NCI-H1436 treated with DMSO at 0.1 percent for 48 hours (cell line): ENCODE measurements at regions not wholly inside any gene's neighbourhood (a gene's known extent, or its start where the extent isn't known, plus 50 kb on each side); places are given as distances from the start of the nearest gene placed in this dataset.

Experiments used
- DNase-seq: peaks from one replicate; lab custom pipeline; 2025; lab: John Stamatoyannopoulos, UW

DNA sequence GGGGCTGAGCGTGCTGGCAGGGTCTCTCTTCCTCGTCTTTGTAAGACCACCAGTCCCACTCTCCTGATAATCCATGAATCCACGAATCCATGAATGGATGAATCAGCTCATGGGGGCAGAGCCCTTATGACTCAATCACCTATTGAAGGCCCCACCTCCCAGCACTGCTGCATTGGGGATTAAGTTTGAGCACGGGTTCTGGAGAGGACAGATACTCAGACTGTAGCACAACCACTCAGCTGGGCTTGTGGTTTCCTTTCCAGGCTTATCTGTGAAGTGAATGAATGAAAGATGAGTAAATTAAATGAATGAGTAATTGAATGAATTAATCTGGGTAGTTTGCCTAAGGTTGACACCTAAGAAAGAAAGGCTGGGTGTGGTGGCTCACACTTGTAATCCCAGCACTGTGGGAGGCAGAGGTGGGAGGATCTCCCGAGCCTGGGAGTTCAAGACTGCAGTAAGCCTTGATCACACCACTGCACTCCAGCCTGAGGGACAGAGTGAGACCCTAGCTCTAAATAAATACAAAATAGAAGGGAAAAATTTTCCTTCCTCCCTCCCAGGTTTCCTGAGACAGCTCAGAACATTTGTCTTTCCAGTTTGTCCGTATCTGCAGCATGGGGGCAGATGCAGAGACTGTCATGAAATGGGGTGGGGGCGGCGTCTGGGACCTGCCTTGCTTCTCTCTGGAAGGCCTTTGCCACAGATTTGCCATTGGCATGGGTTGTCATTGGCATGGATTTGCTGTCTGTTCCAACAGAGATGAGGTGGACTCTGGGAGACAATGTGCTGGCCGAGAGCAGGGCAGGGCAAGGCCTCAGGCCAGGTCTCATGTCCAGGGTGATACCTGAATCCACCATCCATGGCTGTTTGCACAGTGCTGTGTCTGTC, 187.7 kb upstream of the C1orf174 start:
- no peak for DNase-seq

DNA sequence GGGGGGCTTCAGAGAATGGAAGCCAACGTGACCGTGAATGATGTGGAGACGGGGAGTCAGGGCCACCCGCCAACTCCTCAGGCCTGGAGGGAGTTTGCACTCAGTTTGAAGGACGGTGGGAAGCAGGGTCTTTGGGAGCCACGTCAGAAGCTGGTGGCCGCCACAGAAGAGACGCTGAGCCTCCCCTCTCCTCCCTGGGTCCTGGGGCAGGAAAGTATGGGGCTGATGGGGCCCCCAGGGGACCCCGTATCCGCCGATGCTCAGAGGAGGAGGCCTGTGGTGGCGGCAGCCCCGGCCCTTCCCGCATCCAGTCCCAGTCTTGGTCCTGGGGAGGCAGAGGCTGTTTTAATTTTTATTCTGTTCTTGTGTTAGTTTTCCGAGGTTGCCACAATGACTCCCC, 188.6 kb upstream of the C1orf174 start:
- DNase-seq = no peak

DNA sequence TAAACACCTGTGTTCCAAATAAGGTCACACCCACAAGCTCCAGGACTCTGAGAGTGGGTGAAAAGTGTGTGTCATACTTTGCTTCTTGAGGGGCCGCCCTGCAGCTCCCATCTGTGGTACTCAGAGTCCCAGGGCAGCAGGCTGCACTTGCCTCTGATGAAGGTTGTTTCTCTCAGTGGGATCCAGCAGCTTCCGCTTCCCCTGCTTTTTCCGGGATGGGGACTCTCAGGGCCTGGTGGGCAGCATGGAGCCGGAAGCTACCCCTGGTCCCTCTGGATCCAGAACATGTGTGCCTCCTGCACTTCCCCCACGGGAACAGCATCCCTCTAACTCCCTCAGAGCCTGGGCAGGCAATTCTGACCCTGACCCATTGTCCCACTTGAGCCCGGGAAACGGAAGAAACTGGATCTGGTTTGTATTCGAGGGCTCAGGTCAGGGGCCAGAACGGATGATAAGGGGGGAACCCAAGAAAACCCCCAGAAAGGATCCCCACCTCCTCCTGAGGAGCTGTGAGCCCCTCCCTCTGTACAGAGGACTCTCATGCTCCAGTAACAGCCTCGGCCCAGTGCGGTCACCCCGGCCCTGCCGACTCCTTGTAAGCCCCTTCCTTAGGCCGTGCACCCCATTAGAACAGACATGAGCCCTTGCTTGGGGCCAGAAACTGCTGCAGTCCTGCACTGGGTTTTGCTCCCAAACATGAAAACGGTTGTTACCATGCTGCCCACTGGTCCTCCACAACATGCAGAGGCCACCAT, 189.5 kb upstream of the C1orf174 start:
- no peak for DNase-seq

DNA sequence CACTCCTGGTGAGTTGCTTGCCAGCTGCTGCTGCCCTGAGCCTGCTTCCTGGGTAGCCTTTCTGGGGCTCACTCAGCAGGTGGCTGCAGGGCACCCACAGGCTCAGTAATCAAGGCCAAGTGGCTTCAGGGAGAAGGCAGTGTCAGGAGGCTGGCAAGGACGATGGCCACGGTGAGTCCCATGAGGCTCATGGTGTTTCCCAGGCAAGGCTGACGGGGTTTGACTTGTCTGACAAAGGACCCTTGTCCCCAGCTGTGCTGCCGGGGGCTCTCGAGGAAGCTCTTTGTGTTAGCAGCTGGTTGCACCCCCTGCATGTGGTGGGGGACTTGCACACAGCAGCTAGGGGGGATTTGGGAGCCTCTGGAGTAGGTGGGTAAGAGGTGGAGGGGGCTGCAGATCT, 190.5 kb upstream of the C1orf174 start:
- DNase-seq = no peak

DNA sequence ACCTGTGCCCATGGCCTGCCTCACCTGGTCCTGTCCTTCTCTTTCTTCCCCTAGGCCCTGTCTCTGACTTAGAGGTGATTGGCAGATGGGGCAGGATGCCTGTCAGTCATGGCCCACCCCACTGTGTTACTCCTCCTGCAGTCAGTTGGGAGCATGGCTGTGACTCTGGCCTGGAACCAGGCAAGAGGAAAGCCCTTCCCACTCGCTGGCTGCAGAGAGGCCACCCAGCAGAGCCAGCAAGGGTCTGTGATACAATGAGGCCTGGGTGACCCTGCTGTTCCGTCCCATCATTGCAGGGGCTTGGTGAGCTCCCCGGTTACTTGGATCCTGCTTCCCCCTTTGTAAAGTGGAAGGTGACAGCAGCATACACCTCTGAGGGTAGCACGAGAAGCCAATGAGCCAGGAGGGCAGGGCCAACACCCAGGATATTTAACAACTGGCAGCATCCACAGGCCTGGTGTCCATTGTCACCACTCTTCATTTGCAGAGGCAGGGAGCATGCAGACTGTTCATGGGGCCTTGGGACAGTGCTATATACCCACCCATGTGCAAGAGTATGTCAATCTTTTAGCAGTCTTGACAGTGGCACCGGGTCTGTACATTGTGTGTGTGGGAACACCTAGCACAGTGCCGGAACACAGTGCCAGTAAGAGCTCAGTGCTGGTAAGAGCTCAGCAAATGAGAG, 191.0 kb upstream of the C1orf174 start:
- DNase-seq = no peak

DNA sequence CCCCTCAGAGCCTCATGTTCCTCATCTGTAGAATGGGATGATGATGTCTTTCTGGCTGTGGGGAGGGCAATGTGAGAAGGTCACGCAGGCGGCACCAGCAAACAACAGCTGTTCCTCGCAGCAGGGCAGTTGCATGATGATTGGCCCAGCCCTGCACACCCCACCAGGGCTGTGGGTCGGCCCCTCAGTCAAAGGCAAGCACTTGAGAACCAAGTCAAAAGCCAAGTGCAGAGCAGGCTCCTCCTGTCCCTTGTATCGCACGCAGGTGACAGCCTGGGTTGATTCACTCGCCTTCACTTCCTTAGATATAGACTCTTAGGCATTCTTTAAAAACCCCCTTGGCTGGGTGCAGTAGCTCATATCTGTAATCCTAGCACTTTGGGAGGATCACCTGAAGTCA, 191.9 kb upstream of the C1orf174 start:
- DNase-seq = no peak

DNA sequence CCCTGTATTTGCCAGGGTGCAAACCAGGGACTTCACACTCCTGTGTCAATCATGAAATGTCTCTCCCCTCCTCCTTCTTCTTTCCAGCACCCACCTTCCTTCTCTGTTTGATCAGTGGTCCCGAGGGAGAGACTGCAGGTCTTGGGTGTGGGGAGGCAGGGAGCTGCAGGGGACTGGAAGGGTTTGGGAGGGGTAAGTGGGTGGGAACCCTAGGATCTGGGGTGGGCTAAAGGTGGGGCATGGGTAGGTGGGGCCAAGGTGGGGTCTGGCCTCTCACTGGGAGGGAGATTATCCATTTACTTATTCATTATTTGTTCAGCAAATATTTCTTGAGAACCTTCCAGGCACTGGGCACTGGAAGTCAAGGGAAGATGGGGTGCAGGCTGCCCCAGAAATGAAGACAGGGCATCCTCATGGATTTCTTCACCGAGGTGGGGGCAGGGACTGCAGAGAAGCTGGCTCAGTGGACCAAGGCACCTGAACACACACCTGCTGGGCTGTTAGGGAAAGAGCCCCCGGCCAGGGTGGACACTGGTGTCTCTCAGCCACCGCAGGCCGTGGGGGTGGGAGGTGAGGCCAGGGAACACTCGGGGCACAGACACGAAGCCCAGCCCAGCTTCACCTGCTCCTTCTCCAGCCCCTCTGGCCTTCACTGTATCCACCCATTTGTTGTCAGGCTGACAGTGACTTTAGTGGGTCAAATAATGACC, 193.9 kb upstream of the C1orf174 start:
- no peak for DNase-seq

DNA sequence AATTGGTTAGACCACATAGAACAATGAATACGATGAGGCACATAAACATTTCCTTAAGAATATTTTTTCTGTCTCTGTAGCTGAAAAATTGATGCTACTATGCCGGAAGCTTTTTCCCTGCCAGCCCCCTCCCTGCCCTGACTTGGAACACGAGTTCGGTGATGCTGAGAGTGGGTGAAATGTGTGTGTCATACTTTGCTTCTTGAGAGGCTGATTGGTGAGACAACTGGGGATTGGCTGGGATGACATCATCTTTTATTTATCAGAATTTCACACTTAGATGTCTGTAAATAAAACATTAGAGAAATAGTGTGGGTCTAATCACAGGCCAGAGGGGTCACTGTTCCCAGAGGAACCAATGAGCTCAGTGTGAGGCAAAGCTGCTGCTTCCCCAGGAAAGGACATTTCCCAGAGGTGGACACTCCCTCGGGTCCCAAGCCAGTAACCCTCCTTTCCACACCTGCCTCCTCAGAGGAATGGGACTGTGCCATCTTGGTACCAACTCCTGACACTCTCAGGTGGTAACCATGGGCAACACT, 195.4 kb upstream of the C1orf174 start:
- no peak for DNase-seq

DNA sequence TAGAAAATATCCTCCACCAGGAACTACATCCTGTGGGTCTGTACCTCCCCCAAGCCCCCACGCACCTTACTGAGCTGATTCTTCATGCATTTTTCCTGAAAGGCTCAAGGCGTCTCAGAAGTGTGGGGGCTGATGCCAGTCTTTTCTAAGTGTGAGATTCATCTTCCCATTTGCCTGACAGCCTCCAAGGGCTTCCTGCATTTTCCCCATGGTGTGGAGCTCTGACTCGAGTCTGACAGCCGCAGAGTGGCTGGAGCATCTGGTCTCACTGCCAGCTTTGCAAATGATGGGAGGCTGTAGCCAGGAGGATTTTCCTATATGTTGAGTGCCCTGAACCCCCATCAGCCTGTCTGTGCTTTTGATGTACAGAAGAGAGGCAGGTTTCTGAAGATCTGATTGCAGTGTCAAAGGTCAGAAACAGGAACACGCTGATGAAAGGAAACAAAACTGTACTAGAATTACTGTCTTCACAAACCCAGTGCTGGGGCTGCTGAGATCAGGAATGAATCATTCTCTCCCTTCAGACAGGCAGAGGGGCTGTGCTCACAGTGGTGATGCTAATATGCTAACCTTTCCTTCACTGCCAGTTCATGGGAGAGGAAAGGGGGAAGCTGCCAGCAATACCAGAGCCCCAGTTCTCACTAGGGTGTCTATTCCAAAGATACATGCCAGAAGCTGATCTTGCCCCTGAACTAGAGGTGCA, 201.5 kb upstream of the C1orf174 start:
- no peak for DNase-seq

DNA sequence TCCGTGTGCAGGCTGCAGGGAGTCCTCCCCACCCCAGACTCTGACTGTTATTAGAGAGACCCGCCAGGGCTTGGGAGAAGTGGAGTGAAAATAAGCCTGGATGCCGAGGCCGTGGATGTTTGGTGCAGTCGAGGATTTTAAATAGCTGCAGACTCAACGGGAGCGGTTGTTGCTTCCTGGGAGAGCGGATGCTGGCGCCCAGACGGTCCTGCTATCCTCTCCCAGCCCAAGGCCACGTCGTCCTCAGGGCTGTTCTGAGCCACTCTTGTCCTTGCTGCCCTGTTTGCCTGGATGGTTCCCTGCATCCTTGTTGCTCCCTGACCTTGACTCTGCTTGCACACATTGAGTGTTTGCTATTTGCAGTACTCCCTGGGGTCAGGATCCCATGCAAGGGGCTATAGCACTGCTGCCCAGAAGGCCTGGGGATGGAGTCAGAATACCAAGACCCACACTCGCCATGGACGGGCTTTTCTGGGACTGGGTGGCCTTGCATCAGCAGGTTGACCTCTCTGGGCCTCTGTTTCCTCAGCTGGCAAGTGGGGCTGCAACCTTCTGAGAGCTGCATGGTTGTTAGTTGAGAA, 205.3 kb upstream of the C1orf174 start:
- DNase-seq = no peak

DNA sequence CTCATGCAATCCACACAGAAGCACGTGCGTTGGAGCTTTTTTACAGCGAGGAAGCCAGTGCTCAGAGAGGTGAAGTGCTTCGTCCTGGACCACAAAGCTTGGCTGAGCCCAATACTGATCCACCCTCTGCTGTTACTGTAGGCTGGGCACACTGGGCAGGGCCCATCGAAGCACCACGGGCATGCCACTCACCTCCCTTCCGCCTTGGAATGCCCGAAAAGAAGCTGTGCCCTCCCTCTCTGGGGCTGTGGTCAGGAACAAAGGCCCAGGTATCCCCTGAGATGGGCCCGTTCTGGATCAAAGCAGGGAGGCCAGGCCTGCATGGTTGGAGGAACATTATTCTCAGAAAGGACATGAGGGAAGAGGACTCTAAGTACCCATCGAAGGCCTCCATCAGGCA, 206.7 kb upstream of the C1orf174 start:
- no peak for DNase-seq

DNA sequence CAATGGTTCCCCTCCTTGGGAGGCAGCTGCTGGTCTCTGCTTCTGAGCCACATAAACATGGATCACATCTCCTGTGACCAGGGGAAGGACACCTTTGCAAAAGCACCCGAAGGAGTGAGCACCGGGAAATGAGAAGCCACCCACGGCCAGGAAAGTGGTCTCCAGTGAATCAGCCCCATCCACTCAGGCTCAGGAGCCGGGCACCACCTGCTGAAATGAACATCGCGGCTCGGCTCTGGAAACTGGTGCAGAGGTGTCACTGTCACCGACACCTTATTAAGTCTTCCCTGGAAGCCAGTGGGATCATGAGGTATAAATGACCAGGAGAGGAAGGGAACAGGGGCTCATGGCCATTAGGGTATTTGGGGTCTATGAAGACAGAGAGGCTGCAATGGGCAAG, 207.2 kb upstream of the C1orf174 start:
- DNase-seq = no peak

DNA sequence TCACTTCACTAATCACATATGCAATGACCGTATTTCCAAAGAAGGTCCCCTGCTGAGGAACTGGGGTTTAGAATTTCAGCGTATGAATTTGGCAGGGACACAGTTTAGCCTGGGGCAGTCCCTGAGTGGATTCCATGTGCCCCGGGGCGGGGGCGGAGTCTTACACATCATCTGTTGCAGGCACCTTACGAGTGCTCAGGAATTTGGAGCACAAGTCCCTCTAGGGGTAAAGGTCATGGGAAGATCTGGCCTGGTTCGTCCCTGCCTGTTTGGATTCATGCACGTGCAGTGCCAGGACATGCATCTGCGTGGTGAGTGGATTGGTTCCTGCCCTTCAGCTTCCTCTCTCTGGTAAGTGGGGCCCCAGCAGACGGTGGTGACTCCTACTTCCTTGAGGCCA, 208.3 kb upstream of the C1orf174 start:
- DNase-seq = no peak

DNA sequence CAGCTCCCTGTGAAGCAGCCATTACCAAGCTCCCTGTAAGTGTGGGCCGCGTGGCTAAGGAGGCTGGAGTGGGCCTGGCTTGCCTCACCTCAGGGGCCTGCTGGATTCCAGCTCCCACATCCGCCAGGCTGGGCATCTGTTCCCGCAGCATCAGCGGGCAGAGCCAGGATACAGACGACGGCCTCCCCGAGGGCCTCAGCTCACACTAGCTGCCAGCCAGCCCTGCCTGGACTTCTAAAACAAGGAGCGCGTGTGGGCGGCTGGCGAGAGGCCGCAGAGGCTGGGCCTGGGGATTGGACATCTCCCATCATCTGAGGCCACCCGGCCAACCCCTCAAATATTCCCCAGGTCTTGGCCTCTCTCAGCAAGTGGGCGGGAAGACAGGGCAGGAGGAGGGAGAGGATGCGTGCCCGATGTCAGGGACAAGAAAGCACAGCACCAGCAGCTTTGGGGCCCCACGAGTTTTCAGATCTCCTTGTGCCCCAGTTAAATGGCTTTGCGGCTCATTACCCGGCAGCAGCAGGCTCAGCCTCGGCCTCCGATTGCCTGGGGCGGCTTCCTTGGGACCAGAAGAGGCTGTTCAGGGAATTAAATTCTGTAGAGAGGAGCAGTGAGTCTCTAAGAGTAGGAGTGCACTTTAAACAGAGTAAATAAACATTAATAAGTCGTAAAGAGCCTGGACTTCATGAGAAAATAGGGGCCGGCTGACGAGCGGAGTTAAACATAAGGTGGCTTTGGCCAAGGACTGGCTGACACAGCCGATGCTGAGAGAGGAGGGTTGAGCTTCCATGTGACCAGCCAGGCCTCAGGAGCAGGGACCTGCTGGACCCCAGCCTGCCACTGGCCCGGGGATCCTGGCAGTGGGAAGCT, 208.9 kb upstream of the C1orf174 start:
- no peak for DNase-seq

DNA sequence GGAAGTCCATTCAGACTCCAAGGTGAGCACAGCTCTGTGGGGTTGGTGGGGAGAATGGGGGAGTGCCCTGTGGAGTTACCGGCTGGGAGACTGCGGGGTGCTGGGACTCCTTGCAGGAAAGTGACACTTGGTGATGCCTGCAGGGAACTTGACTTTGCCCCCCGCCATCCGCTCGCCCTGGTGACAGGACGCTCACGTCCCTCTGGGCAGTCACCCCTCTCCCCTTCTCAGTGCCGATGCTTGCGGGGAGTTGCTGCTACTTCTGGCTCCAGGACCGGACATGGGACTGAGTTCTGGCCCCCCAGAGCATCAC, 209.5 kb upstream of the C1orf174 start:
- no peak for DNase-seq

DNA sequence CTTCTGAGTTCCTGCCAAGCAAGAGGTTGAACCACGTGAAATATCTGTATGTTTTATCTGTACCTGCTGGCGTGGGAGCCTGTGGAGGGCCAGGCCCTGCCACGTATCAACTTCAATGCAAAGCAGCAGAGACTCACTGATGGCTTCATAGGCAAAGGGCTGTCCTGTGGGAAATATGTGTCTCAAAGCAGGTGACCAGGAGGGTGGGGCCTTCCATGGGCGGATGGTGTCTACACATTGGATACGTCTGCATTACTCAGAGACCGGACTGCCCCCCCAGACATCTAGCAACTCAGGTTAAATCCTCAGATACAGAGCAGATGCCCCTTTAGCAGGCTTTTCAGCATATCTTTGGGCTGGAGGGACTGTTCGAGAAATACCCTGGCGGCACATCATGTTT, 210.8 kb upstream of the C1orf174 start:
- no peak for DNase-seq

DNA sequence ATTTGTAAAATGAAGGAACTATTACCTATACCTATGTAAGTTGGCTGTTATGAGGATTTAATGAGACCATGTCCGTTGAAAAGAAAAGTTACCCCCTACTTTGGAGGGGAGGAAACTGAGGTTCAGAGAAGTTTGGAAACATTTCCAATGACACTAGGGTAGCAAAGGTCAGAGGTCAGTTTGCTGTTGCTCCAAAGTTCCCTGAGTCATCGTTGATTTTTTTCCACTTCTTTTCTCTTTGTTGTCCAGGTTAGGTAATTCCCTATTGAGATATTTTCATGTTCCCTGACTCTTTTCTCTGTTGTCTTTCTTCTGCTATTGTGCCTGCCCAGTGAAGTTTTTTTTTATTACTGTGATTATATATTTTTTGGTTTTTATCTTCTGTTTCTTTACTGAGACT, 213.8 kb upstream of the C1orf174 start:
- no peak for DNase-seq

DNA sequence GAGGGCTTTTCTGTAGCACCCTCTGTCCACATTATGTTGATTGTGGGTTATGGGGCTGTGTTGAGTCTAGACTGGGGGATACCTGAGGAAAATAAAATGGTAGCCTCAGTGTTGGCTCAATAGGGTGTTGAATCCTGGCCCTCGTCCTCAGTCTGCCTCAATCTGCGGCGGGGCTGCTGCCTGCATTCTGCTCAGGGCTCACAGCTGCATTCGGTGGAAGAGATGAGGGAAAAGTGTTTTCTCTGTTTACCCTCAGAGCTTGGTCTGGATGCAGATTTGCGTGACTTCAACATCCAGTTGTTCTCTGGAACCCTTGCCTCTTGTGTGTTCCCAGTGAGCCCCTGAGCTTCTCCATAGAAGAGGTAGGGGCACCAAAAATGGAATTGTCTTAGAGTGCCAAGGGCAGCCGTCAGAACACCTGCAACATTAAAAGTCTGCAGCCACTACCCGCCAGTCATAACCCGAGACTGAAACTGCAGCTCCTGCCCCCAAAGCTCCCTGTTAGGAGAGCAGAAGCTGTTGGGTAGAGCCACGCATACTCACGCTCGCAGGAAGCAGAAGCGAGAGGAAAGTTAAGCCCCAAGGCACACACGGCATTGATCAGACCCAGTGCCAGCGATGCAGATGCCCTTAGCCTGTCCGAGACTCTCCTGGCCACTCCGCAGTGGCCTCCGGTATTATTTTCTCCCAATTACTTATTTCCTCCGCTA, 215.3 kb upstream of the C1orf174 start:
- no peak for DNase-seq

DNA sequence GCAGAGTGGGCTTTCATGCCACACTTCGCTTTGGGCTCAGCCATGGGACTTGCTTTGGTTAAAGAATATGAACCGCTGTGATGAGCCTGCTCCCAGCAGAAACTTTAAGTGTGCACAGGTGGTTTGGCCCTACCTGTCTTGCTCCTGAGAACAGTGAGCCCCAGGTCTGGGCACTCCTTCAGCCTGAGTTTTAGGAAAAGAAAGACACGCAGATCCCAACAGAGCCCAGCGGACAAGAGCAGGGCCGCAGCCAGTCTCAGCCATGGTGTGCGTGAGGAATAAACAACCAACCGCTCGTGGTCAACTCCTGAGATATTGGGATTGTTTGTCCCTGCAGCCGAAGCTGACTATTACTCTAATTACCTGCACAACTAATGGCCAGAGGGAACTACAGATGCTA, 217.1 kb upstream of the C1orf174 start:
- DNase-seq = no peak
